OCI-LY1 (cell line): ENCODE measurements at regions not wholly inside any gene's neighbourhood (a gene's known extent, or its start where the extent isn't known, plus 50 kb on each side); places are given as distances from the start of the nearest gene placed in this dataset.

Experiments
- H2AFZ ChIP-seq: fragments of 200-600 bp; sonication (generic), shearing (Covaris generic); 2 replicates; pipeline ENCODE4 v1.6.0; 2014; ENCODE audit warnings: antibody characterized with exemption, mild to moderate bottlenecking, low read length
- H3F3A ChIP-seq: fragments of 200-600 bp; sonication (generic), shearing (Covaris generic); 2 replicates; pipeline ENCODE4 v1.6.0; 2014; ENCODE audit warnings: mild to moderate bottlenecking, antibody characterized with exemption, low read length, moderate library complexity; ENCODE audit not compliant: insufficient read depth
- H3K27ac ChIP-seq: fragments of 200-600 bp; sonication (generic); 2 replicates; pipeline ENCODE4 v1.5.1; 2014; ENCODE audit warnings: low read length, mixed run types, mild to moderate bottlenecking, low read depth; ENCODE audit not compliant: poor library complexity, severe bottlenecking
- H3K27me3 ChIP-seq: fragments of 200-600 bp; sonication (generic); 2 replicates; pipeline ENCODE4 v1.6.0; 2014; ENCODE audit warnings: antibody characterized with exemption, mild to moderate bottlenecking, low read length, moderate library complexity; ENCODE audit not compliant: insufficient read depth
- H3K36me3 ChIP-seq: fragments of 200-600 bp; sonication (generic); 2 replicates; pipeline ENCODE4 v1.6.1; 2014; ENCODE audit warnings: mild to moderate bottlenecking, antibody characterized with exemption, low read length, moderate library complexity, mixed read lengths; ENCODE audit not compliant: insufficient read depth
- H3K4me1 ChIP-seq: fragments of 200-600 bp; sonication (generic); 2 replicates; pipeline ENCODE4 v1.5.1; 2014; ENCODE audit warnings: mild to moderate bottlenecking, low read length, moderate library complexity; ENCODE audit not compliant: insufficient read depth, severe bottlenecking
- H3K4me2 ChIP-seq: fragments of 200-600 bp; sonication (generic), shearing (Covaris generic); 2 replicates; pipeline ENCODE4 v1.6.1; 2014; ENCODE audit warnings: low read length
- H3K4me3 ChIP-seq: fragments of 200-600 bp; sonication (generic); 2 replicates; pipeline ENCODE4 v1.5.1; 2014; ENCODE audit warnings: low read length, low read depth, mild to moderate bottlenecking, mixed read lengths; ENCODE audit not compliant: poor library complexity, severe bottlenecking
- H3K79me2 ChIP-seq: fragments of 200-600 bp; shearing (Covaris generic); 2 replicates; pipeline ENCODE4 v1.6.1; 2016; ENCODE audit warnings: mixed run types, low read length, mixed read lengths; ENCODE audit not compliant: insufficient read depth
- H3K9ac ChIP-seq: fragments of 200-600 bp; sonication (generic), shearing (Covaris generic); 2 replicates; pipeline ENCODE4 v1.6.1; 2014; ENCODE audit warnings: mild to moderate bottlenecking, low read length, mixed read lengths
- H3K9me2 ChIP-seq: fragments of 200-600 bp; sonication (generic), shearing (Covaris generic); 2 replicates; pipeline ENCODE4 v1.6.1; 2014; ENCODE audit warnings: low read depth, mild to moderate bottlenecking, low read length, mixed read lengths
- H3K9me3 ChIP-seq: fragments of 200-600 bp; shearing (Covaris generic); 2 replicates; pipeline ENCODE4 v1.6.1; 2014; ENCODE audit warnings: low read length, mixed read lengths
- H4K20me1 ChIP-seq: fragments of 200-600 bp; sonication (generic), shearing (Covaris generic); 2 replicates; pipeline ENCODE4 v1.6.0; 2016; ENCODE audit warnings: mild to moderate bottlenecking, low read length; ENCODE audit not compliant: insufficient read depth
- CTCF ChIP-seq: fragments of 200-600 bp; sonication (generic), shearing (Covaris generic); IDR thresholded peaks from 2 replicates; pipeline ENCODE4 v1.5.1; 2017; ENCODE audit warnings: mild to moderate bottlenecking, antibody characterized with exemption, low read length, moderate library complexity, mixed read lengths
- EZH2 ChIP-seq: fragments of 200-600 bp; sonication (generic), shearing (Covaris generic); IDR thresholded peaks from 2 replicates; pipeline ENCODE4 v1.8.0; 2017; ENCODE audit warnings: borderline replicate concordance, mixed run types, mild to moderate bottlenecking, antibody characterized with exemption, low read length, moderate library complexity, mixed read lengths

GRCh38 chr13:55090612-55091011, 2050.1 kb upstream of the PRR20A start:
- Histone ChIP-seq H4K20me1 (no peaks in the 10 kb centered on the region), H3K9me2 (no peaks in the 10 kb centered on the region), H3F3A (no peaks in the 10 kb centered on the region), H3K27ac (no peak overlapping the region), H3K9ac (no peak overlapping the region), H2AFZ (no peak overlapping the region), H3K9me3 (no peaks in the 10 kb centered on the region), H3K4me2 (no peak overlapping the region), H3K4me3 (no peak overlapping the region), H3K4me1 (no peaks in the 10 kb centered on the region), H3K27me3 (no peaks in the 10 kb centered on the region), H3K36me3 (no peaks in the 10 kb centered on the region), H3K79me2 (no peaks in the 10 kb centered on the region)
- TF ChIP-seq EZH2: no peak

- H3K4me1 ChIP-seq: no peaks in the 10 kb centered on the region
- no peaks in the 10 kb centered on the region for H3K36me3 ChIP-seq
- H3K9me2 ChIP-seq: no peaks in the 10 kb centered on the region
- no peak for TF ChIP-seq EZH2
- H3K9me3 ChIP-seq: no peaks in the 10 kb centered on the region
- H2AFZ ChIP-seq: no peak overlapping the region
- no peak overlapping the region for H3K4me2 ChIP-seq
- no peak overlapping the region for H3K4me3 ChIP-seq
- H3F3A ChIP-seq: no peaks in the 10 kb centered on the region
- no peak overlapping the region for H3K27ac ChIP-seq
- no peaks in the 10 kb centered on the region for H3K27me3 ChIP-seq
- no peaks in the 10 kb centered on the region for H3K79me2 ChIP-seq
- no peak overlapping the region for H3K9ac ChIP-seq
- no peaks in the 10 kb centered on the region for H4K20me1 ChIP-seq
These were observed 2049.5 kb upstream of the PRR20A start for GRCh38 chr13:55091172-55091571.

DNA sequence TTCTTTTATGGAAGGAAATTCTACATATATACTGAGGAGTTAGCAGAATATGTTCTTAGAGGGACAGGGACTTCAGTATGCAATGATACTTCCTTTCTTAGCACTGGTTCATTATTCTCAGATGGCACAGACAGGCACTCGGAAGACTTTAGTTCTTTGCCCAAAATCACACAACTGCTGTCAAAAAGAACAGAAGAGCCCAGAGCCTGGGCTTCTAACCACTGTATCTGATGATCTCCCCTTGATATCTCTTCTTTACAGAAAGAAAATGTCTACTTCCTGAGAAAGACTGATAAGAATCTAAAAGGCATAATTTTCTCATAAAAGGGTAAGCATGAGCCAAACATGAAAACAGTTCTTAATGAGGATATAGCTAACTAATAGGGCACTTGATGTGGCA, 2034.2 kb upstream of the PRR20A start:
- no peaks in the 10 kb centered on the region for H3K27me3 ChIP-seq
- H3K79me2 ChIP-seq: no peaks in the 10 kb centered on the region
- H4K20me1 ChIP-seq: no peaks in the 10 kb centered on the region
- no peak overlapping the region for H3K27ac ChIP-seq
- no peak overlapping the region for H2AFZ ChIP-seq
- H3K9me2 ChIP-seq: no peaks in the 10 kb centered on the region
- H3F3A ChIP-seq: no peaks in the 10 kb centered on the region
- no peaks in the 10 kb centered on the region for H3K9me3 ChIP-seq
- no peak overlapping the region for H3K4me3 ChIP-seq
- no peaks in the 10 kb centered on the region for H3K36me3 ChIP-seq
- H3K4me2 ChIP-seq: no peak overlapping the region
- H3K4me1 ChIP-seq: no peaks in the 10 kb centered on the region
- TF ChIP-seq EZH2 (no peak), CTCF (no peak)
- H3K9ac ChIP-seq: no peak overlapping the region

GRCh38 chr13:55120631-55121030, 2020.1 kb upstream of the PRR20A start:
- H2AFZ ChIP-seq: no peak overlapping the region
- H3F3A ChIP-seq: no peaks in the 10 kb centered on the region
- no peaks in the 10 kb centered on the region for H3K9me3 ChIP-seq
- H3K27ac ChIP-seq: no peak overlapping the region
- no peaks in the 10 kb centered on the region for H3K9me2 ChIP-seq
- H3K4me1 ChIP-seq: no peaks in the 10 kb centered on the region
- H3K79me2 ChIP-seq: no peaks in the 10 kb centered on the region
- no peak overlapping the region for H3K4me3 ChIP-seq
- no peak overlapping the region for H3K9ac ChIP-seq
- H3K27me3 ChIP-seq: no peaks in the 10 kb centered on the region
- H3K4me2 ChIP-seq: no peak overlapping the region
- TF ChIP-seq CTCF (no peak), EZH2 (no peak)
- H4K20me1 ChIP-seq: no peaks in the 10 kb centered on the region
- no peaks in the 10 kb centered on the region for H3K36me3 ChIP-seq
